ENCODE measurements at regions not wholly inside any gene's neighbourhood (a gene's known extent, or its start where the extent isn't known, plus 50 kb on each side); places are given as distances from the start of the nearest gene placed in this dataset.

GRCh38 chr10:76618641-76619040, 1019.0 kb downstream of the KCNMA1 start:
- H4K5ac ChIP-seq (ENCODE audit: insufficient read length, low read depth, low read length) = no peak overlapping the region
- no peak overlapping the region for H2BK12ac ChIP-seq (ENCODE audit: low read depth, low read length)
- H3K27ac ChIP-seq (ENCODE audit: low read depth, low read length) = no peak overlapping the region
- H3K23ac ChIP-seq (ENCODE audit: insufficient read length) = no peak overlapping the region
- ChIA-PET POLR2A (ENCODE audit: partially characterized antibody) (interaction anchor here (1.0 kb wide), 1 partner anchor 12 kb away, joined by 3 read pairs; no protein-coding TSS in a partner anchor), CTCF (ENCODE audit: partially characterized antibody) (interaction anchor here (1.2 kb wide), 1 partner anchor 13 kb away, joined by 3 read pairs; no protein-coding TSS in a partner anchor)
- H3K36me3 ChIP-seq (ENCODE audit: control insufficient read depth in 2 of 4, insufficient read depth in 4 of 4, low read length in 3 of 4) = no peaks in the 10 kb centered on the region
- no peak overlapping the region for H3K9ac ChIP-seq (replicated peaks in 1 of 4; ENCODE audit: extremely low read depth in 1 of 4, low read depth in 3 of 4, low read length in 3 of 4)
- H3K9me3 ChIP-seq (ENCODE audit: insufficient read depth in 2 of 2, low read depth in 1 of 2, low read length in 1 of 2) = no peaks in the 10 kb centered on the region
- 83% methylated on average over 1 of the region's 1 CpG; no CpG with 5 or more reads in 1 of the 2 experiments for WGBS, 2 experiments (ENCODE audit: extremely low coverage in 1 of 2, insufficient coverage in 1 of 2, insufficient read length in 1 of 2, insufficient replicate concordance in 2 of 2, low coverage in 1 of 2, low lambda C conversion rate in 2 of 2, missing lambda C conversion rate in 1 of 2)
- H3K79me1 ChIP-seq (ENCODE audit: low read depth, low read length) = no peaks in the 10 kb centered on the region
- no peak overlapping the region for H2AFZ ChIP-seq (ENCODE audit: low read length)
- no peak overlapping the region for H4K91ac ChIP-seq (replicated peaks; ENCODE audit: insufficient read length, low read length)
- no peak overlapping the region for H3K18ac ChIP-seq (ENCODE audit: extremely low read depth, low read length)
- DNase-seq (ENCODE audit: low read depth in 1 of 2, low spot score in 2 of 2) = no peak
- no peak overlapping the region for H3K4me3 ChIP-seq (ENCODE audit: extremely low read depth in 1 of 4, insufficient read depth in 2 of 4, low read depth in 3 of 4, low read length in 4 of 4)
- H3K4me2 ChIP-seq (ENCODE audit: insufficient read depth in 1 of 2, low read depth in 2 of 2, low read length in 2 of 2) = no peak overlapping the region
- no peak overlapping the region for H2AK5ac ChIP-seq (ENCODE audit: low read depth, low read length)
- no peak overlapping the region for H2BK15ac ChIP-seq (ENCODE audit: low read length)
- H2BK5ac ChIP-seq (ENCODE audit: low read depth, low read length) = no peak overlapping the region
- no peaks in the 10 kb centered on the region for H3K4me1 ChIP-seq (replicated peaks in 1 of 4; ENCODE audit: control insufficient read depth in 3 of 4, insufficient read depth in 4 of 4, low read length in 3 of 4)
- TF ChIP-seq HDAC6 (IDR thresholded peaks at IDR 0.05; ENCODE audit: low read depth, low read length) (no peak), SP2 (IDR thresholded peaks at IDR 0.05; ENCODE audit: low read length) (no peak), RXRA (IDR thresholded peaks at IDR 0.05; ENCODE audit: insufficient read depth, low read depth, low read length) (no peak), CTBP2 (IDR thresholded peaks at IDR 0.05; ENCODE audit: borderline replicate concordance, insufficient read depth, insufficient read length, low read length) (no peak), ATF2 (IDR thresholded peaks at IDR 0.05; ENCODE audit: low read length) (no peak), GTF2F1 (IDR thresholded peaks at IDR 0.05; ENCODE audit: borderline replicate concordance, low read depth, low read length) (no peak), NANOG (IDR thresholded peaks at IDR 0.05; ENCODE audit: insufficient read depth, low read depth, low read length, poor library complexity, severe bottlenecking) (no peak), SP1 (IDR thresholded peaks at IDR 0.05; ENCODE audit: low read depth, low read length) (no peak), GABPA (IDR thresholded peaks at IDR 0.05; ENCODE audit: borderline replicate concordance, insufficient read depth, low read length) (no peak), TBP (IDR thresholded peaks at IDR 0.05; ENCODE audit: low read depth, low read length) (no peak), CHD1 (IDR thresholded peaks at IDR 0.05; ENCODE audit: low read depth, low read length) (no peak)
- no peaks in the 10 kb centered on the region for H3K79me2 ChIP-seq (ENCODE audit: control insufficient read depth in 1 of 2, insufficient read depth in 2 of 2, low read length in 2 of 2)
- H3K23me2 ChIP-seq (ENCODE audit: low read depth, low read length) = no peaks in the 10 kb centered on the region
- no peak overlapping the region for H4K8ac ChIP-seq (ENCODE audit: extremely low read depth, insufficient read depth, low read length)
- H4K20me1 ChIP-seq (replicated peaks in 1 of 2; ENCODE audit: control insufficient read depth in 1 of 2, insufficient read depth in 2 of 2, low read length in 2 of 2) = no peaks in the 10 kb centered on the region
- no peak overlapping the region for H3K14ac ChIP-seq (ENCODE audit: insufficient read length)
- no peak overlapping the region for H2BK20ac ChIP-seq (ENCODE audit: low read length)
- no peak overlapping the region for H3K56ac ChIP-seq (replicated peaks; ENCODE audit: insufficient read length, low read depth, low read length)
- no peak overlapping the region for H3K4ac ChIP-seq (replicated peaks; ENCODE audit: insufficient read length, low read depth, low read length)
- no peaks in the 10 kb centered on the region for H3K27me3 ChIP-seq (replicated peaks in 1 of 4; ENCODE audit: control insufficient read depth in 3 of 4, extremely low read depth in 1 of 4, insufficient read depth in 3 of 4, low read length in 3 of 4)
- H2BK120ac ChIP-seq (replicated peaks; ENCODE audit: low read depth, low read length) = no peak overlapping the region
- no peak for FAIRE-seq
